Effector CD8-positive, alpha-beta T cell (primary cell): ENCODE measurements at regions not wholly inside any gene's neighbourhood (a gene's known extent, or its start where the extent isn't known, plus 50 kb on each side); places are given as distances from the start of the nearest gene placed in this dataset.

Experiments used
- DNase-seq: peaks from one replicate; lab custom pipeline; 2025; lab: John Stamatoyannopoulos, UW

DNA sequence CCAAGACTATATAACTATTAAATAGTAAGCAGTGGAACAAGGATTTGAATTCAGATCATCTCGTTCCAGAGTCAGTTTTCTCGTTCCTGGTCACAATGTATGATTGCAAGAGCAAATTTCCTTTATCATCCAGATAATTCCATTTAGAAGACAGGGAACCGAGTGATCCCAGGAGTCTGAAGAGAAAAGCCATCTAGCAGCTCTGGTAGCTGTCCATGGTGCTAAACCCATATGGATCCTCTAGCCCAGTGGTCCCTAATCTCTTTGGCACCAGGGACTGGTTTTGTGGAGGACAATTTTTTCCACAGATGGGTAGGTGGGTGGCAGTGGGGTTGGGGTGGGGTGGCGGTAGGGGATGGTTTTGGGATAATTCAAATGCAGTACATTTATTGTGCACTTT, 229.4 kb downstream of the PTPRU start:
- DNase-seq, result no peak

DNA sequence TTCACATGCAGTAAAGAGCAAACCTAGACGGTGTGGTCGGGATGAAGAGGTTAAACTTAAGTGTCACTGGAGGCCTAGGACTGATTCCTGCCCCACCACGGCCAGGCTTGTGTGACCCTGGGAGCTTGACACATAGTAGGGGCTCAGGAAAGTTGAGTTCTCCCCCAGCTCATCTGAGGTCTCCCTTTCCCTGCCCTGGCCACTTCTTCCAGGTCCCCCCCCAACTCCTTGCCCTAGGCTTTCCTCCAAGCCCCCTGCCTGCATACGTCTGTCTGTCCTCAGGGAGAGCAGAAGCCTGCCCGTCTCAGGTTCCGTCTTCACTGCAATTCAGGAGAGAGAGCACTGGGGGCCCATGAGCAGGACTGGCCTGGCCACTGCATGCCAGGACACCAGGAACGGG, 225.8 kb downstream of the PTPRU start:
- DNase-seq, result no peak

DNA sequence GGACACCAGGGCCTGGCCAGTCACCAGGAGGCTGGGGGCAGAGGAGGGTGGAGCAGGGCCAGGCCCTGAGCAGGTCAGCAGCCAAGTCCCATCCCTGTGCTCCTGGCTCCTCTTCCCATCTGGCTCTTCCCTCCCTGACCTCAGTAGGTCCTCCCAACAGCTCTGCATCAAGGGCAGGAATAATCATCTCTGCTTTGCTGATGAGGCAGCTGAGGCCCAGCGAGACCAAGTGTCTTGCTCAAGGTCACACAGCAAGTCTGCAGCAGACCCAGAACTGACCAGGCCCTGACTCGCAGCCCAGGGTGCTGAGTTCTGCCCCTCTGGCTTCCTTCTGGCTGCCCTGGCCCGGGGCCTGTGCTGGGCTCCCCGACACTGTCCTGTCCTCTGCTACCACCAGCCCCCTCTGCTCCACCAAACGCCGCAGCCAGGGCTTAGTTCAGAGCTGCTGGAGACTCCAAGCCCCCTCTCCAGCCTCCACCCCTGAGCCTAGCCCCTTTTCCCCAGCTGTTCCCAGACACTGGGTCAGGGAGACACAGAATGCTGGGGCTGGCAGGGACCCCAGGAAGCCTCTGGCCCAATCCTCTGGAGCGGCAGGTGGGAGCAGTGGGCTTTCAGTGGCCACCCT, 224.9 kb downstream of the PTPRU start:
- no peak for DNase-seq

DNA sequence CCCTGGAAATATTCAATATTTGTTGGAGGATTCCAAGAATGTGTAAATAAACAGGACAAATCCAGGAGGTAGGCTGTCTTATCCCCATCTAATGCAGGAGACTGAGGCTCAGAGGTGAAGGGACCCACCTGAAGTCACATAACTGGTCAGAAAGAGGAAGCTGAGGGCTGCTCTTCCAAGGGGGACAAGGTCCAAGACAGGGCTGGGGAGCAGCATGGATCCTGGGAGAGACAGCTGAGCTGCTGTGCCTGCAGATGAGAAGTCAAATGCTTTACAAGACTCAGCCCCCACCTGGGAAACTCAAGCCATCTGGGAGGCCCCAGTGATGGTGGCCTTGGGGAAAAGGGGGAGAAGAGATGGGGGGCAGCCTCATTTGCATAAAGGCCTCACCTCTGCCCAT, 224.4 kb downstream of the PTPRU start:
- DNase-seq, result no peak

DNA sequence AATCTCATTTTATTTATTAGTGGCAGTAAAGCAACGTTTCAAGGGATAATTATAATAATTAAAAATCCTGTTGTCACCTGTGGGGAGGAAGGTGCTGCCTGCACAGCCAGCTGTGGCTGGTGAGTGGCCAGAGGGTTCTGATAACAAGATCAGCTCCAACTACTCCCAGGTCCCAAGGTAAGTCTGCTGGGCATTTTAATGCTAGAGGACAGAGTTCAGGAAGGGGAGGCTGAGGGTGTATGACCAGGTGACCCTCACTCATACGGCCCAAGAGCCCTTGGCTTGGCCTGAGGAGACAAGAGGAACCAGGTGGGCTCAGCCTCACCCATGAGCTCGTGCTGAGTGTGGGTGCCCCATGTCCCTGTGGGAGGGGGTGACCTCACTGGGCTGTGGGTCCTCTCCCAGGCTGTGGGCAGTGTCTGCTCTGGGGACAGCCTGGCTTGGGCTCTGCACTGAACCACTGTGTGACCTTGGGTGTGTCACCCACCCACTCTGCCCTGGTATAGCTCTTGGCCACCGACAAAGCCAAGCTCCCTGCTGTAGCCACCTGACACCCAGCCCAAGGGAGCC, 223.8 kb downstream of the PTPRU start:
- no peak for DNase-seq

DNA sequence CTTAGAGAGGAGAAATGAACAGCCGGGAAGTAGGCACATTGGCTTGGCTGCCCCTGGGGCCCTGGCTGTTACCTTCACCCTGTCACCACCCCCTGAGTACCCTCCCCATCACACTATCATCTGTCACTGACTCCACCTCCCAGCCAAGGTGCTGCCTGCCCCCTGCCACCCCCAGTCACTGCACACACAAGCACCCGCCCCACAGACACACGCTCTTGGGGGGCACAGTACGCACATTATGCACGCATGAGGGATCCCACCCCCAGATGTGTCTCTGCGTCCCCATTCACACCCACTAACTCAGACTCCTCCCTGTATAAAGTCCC, 223.3 kb downstream of the PTPRU start:
- DNase-seq, result no peak

DNA sequence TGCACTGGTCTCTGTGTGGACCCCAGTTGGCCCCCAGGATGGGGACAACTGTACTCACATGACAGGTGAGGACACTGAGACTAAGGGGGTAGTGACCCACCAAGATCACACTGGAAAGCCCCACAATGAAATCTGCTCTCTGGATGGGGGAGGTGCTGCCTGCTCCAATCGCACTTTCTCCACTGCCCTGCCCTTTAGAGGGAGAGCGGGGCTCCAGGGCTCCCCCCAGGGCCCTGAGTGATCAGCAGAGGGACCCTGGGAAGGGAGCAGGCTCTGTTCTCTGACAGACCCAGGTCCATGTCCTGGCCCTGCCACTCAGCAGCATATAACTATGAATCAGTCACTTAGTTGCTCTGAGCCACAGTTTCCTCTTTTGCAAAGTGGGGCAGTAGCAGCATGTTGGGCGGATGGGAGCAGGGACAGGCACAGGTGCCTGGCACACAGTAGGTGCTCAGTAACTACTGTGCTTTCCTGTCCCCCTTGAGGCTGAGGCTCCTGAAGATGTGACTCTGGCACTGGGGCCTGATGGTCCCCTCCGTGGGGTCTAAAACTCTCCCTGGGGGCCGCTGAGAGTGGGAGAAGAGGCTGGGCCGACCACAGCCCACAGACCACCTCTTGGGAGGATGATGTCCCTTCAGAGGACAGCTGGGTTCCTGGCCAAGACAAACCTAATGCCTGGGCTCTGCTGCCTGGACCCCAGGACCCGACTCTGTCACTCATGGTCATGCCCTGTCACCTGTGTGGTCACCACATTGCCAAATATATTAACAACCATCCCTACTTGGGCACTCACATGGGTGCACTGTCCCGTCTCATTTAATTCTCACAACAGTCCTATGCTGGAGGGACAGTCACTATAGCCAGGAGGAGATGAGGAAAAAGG, 222.7 kb downstream of the PTPRU start:
- no peak for DNase-seq

DNA sequence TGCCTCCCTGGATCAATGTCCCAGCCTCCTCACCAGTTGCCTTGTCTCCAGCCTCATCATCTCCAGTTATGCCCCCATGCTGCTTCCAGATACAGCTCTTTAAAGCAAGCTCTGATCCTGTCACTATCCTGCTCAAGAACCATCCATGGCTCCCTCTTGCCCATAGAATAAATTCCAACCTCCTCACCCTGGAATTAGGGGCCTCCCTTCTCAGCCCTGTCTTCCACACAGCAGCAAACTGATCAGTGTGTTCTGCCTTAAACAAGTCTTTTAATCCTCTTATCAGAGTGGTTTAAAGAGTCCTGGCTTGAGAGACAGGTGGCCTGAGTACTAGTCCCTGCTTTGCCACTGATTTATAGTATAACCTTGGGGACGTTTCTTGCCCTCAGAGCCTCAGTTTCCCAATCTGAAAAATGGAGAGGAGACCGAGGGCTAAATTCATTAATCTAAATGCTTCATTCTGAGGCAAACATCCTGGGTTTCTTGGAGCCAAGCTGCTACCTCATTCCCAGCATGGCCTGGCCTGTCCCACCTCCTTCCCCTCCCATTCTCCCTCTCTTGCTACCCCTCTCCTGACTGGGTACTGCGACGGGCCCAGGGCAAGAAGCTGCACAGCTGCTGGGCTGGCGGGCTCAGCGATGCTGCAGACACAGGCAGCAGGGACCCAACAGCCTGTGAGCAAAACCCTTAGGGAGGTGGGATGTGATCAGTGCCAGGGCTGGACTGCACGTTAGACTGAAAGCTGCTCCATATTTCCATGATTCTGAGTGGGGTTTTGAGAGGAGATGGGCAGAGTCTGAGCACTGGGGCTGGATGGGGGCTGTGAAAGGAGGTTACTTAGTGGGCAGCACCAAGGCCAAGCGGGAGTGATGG, 221.4 kb downstream of the PTPRU start:
- DNase-seq, result no peak

DNA sequence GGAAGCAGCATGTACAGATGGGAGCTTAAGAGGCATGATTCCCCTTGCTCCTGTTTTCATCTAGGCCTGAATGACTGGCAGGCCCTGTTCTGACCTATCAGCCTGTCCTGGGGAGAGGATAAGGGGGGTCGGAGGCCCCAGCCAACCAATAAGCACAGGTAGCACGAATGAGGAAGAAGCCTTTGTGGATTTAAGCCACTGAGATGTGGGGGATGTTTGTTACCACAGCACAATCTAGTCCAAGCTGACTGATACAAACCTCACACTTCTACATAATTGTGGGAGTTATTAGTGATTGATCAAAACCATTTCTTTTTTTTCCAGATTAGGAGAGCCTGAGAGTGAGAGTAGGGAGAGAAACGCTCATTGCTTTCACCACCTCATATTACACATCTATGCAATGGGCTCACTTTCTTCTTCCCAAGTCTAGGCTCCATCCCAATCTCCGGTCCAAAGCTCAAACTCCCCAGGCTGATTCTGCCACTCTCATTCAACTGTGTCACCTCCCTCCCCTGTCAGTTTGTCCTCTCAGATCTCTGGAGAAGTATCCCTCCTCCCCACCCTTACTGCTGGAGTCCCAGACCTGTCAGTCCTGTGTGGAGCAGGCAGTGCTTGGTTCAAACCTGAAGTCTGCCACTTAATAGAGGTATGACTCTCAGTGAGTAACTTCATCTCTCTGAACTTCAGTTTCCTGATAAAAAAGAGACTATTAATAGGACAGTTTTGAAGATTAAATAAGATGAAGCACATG, 220.5 kb downstream of the PTPRU start:
- DNase-seq, result no peak

DNA sequence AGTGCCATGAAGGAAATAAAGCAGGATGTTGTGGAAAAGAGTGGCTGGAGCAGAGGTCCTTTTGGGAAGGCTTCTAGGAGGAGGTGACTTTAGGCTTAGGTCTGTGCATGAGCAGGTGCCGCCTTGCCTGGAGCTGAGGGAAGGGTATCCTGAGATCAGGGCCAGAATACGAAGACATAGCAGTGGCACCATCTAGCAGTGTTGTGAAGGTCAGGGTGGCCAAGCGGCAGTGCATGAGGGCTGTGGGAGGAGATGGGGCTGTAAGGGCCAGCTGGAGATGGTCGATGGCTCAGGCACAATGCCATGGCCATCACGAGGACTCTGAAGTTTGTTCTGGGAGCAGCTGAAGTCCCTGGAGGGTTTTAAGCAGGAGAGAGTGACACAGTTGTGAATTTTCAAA, 219.5 kb downstream of the PTPRU start:
- no peak for DNase-seq

DNA sequence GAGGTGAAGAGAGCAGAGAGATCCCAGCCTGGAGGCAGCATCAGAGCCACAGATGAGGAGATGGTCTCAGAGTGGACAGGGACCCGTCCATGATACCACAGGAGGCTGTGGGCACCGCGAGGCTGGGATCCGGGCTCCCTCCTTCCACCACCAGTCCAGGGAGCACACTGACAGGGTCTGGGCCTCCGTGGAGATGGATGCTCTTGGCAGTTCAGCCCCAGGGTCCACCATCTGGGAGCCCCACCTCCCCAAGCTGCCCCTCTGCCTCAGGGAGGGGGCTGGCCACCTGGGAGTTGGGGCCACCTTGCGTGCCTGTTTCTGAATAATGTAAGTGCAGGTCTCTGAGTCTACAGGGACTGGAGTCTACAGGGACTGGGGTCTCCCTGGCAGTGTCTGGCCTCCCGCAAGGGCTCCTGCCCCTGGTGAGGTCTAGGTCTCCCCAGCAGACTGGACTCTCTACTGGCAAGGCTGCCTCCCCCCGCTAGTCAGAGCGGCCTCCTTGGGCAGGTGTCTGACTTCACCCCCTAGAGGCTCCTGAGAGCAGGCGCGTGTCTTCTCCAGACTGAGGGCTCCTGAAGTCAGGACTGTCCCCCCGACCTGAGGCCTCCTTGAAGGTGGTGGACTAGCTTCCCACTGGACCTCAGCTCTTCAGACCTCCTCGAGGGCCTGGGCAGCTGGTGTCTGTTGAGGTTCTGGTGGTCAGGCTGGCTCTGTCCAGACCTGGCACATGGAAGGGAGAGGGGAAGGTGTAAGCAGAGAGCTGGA, 218.5 kb downstream of the PTPRU start:
- DNase-seq, result no peak

DNA sequence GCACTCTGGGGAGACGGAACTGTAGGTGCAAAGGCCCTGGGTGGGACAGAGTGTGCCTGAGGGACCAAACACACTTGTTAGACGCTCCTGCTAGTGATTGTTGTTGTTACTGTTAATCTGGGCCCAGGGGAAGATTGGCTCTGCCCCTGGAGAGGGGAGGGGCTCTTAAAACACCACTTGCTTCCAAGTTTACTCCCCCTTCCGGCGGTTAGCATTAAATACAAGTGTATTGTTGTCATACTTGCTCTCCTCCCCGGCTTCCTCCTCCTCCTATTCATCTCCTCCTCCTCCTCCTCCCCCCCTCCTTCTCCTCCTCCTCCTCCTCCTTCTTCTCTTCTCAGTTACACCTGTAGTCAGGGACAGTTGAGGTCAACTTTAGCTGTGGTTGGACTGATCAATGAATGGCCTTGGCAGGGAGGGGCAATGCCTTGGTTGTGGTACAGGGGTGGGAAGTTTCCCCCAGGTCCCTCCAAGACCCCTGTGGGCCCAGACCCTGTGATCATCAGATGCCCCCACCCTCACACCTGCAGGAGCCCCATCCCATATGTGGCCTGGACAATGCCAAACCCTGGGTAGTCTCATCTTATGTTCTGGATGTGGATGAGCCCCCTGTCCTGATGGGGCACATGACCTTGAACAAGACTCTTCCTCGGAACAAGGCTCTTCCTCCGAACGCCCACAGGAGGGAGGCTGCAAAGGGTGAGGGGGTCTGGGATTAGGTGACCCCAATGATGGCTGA, 217.3 kb downstream of the PTPRU start:
- no peak for DNase-seq

DNA sequence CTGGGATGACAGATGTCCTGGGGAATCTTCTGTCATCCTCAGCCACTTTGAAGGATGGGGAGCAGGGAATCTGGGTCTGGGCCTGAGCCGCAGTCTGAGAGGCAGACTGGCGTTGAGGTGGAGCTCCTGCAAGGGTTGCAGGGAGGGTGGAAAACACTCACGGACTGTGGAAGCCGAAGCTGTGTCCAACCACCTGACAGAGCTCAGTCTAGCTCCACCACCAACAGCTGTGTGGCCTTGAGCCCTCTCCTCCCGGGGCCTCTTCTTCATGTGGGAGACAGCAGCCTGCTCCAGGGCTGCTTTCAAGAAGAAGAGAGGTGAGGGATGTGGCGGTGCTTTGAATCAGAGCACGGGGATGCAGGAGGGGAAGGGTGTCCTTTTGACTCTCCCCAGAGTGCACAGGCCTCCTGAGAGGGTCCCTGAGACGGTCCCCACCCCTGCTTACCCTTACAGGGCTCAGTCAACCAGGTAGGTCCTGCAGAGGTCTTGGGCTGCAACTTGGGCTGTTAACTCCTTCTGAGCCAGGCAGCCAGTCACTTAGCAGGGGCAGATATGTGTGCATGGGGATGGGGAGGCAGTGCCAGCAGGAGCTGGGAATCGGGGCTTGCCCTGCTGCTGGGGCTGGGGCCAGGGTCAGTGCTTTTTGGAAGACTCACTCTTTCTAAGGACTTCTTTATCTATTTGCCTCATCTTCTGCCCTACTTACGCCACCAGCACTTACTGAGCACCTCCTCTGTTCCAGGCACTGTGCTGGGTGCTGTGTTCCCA, 216.3 kb downstream of the PTPRU start:
- no peak for DNase-seq

DNA sequence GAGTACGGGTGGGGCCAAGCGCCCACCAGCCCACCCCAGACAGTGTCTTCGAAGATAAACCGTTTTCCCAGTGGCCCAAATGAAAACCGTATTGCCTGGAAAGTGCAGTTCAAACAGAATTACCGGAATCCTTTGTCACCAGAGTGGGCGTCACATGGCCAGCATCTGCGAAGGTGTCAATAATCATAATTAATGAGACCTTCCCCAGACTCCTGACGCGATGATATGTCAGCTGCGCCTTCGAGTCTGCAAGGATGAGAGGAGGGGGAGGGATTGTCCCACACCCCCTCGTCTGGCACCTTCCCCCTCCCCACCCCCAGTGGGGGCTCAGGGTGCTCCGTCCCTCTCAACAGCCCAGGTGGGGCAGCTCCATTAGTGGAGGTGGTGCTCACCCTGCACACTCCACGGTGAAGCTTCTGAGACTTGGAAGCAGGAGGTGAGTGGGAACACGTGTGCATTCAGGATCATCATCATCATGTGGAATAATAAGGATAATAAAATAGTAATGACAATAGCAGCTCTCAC, 215.1 kb downstream of the PTPRU start:
- DNase-seq, result no peak

DNA sequence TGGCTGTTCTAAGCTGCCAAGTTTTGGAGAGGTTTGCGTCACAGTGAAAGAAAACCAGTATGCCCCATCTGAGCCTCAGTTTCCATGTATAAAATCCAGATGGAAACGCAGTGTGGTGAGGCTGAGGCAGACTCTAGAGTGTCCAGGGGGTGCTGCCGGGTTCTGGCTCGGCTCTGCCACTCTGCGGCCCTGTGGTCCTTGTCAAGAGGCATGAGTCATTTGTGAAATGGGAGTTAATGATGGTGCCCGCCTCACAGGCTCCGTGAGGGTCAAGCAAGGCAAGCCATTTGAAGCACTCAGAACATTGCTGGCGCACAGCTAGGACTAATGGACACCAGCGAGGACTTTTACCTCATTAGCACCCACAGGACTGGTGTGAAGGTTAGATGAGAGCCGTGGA, 214.3 kb downstream of the PTPRU start:
- DNase-seq, result no peak

DNA sequence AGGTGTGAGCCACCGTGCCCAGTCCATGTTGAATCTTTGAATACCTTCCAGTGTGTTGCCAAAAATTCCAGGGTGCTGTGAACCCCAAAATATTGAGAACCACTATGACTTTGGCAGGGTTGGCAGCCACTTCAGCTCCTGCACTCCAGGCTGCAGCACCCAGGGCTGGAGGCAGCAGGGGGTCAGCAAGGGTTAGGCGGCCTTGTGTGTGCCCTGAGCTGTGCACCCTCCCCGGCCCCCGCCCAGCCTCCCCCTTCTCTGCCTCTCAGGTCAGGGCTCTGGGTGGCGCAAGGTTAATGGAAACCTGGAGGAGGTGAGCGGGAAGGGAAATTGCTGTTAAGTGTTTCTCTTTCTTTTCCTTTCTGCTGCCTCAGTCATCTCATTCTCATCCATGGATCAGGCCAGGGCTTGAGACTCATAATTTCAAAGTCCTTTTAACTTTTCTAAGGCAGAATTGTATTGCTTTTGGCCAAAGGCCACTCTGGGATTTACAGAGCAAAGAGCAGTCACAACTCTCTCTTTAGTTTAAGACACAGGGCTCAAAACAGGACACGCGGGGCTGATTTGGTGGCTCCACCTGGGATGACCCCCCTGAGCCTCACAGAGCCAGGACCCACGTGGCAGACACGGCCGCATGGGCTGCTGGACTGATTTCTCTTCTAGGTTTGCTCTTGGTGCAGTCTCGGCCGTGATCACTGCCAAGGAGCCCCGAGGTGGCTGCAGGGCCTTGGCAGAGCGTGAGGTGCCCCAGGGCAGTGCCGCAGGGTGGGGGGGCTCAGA, 212.3 kb downstream of the PTPRU start:
- DNase-seq, result no peak

DNA sequence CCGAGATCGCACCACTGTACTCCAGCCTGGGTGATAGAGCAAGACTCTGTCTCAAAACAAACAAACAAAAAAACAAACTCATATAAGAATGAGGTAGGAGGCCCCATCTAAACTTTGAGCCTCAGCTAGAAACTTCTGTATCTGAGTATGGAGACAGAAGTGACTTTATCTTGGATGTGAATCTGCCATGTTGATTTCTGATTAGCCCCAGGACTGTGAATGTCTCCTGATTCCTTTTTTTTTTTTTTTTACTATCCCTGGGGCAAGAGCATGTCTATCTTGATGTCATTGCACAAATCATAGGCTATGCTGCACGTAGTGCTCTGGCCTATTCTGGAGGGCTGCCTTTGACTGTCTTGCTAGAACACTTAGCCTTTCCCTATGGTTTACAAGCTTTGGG, 211.0 kb downstream of the PTPRU start:
- no peak for DNase-seq
